Sigmoid colon (tissue), 6 donors: ENCODE measurements at regions not wholly inside any gene's neighbourhood (a gene's known extent, or its start where the extent isn't known, plus 50 kb on each side); places are given as distances from the start of the nearest gene placed in this dataset.
"Not testable (repeated sequence)": the region's sequence is repeated elsewhere in the genome, so short reads cannot be mapped to it uniquely, and the experiment has no call there.

Experiments
- DNase-seq: peaks from one replicate; pipeline ENCODE4 v3.0.0-alpha.2; 2019
- H3K27ac ChIP-seq, 4 donors: fragments of 200-600 bp; sonication (generic); one replicate each; pipeline ENCODE4 v1.5.1; 2016 to 2019; ENCODE audit warnings: mild to moderate bottlenecking in 1 of 4
- H3K27me3 ChIP-seq, 3 donors: fragments of 200-600 bp; sonication (generic); one replicate each; pipeline ENCODE4 v1.5.1; 2019; ENCODE audit warnings: mild to moderate bottlenecking in 1 of 3
- H3K36me3 ChIP-seq, 4 donors: fragments of 200-600 bp; sonication (generic); one replicate each; pipeline ENCODE4 v1.5.1; 2016 to 2019
- H3K4me1 ChIP-seq, 4 donors: fragments of 200-600 bp; sonication (generic); one replicate each; pipeline ENCODE4 v1.5.1; 2017 to 2019
- H3K4me3 ChIP-seq, 4 donors: fragments of 200-600 bp; sonication (generic); one replicate each; pipeline ENCODE4 v1.5.1; 2017 to 2019; ENCODE audit warnings: mild to moderate bottlenecking in 2 of 4, moderate library complexity in 1 of 4
- H3K9me3 ChIP-seq, 4 donors: fragments of 200-600 bp in 3 of 4; sonication (generic) in 3 of 4; one replicate each; pipeline versions ENCODE4 v1.5.1 to v1.6.1; 2013 to 2019
- EP300 ChIP-seq, 4 donors: sonication (generic); formaldehyde crosslinking; IDR thresholded peaks; one replicate each; pipeline ENCODE4 v1.6.1; 2017; ENCODE audit warnings: antibody characterized with exemption in 4 of 4
- POLR2A ChIP-seq, 2 donors: fragments of 450-650 bp; IDR thresholded peaks; one replicate each; pipeline ENCODE4 v1.6.1; 2016; ENCODE audit warnings: antibody characterized with exemption in 2 of 2, mild to moderate bottlenecking in 2 of 2, moderate library complexity in 2 of 2
- POLR2AphosphoS5 ChIP-seq, 4 donors: sonication (generic); formaldehyde crosslinking; IDR thresholded peaks; one replicate each; pipeline ENCODE4 v1.6.1; 2017; ENCODE audit warnings: antibody characterized with exemption in 4 of 4
- WGBS, 2 donors: extraction: QIAGEN DNeasy Blood & Tissue Kit; methylation state at CpG; one replicate each; pipeline ENCODE4 v1.1.7; 2013; 5-methylcytosine and 5-hydroxymethylcytosine counted together
- intact Hi-C: fragments of 100-400 bp; cut with DNase I; formaldehyde crosslinking; loops from one replicate; pipeline ENCODE4 v1.15.1; 2023
- TF ChIP-seq, protein P1 (sequence below), 4 experiments: fragments of 450-650 bp in 3 of 4; fragments of 200-600 bp in 1 of 4; IDR thresholded peaks; one replicate each; pipeline ENCODE4 v1.5.1; 2016 to 2019; ENCODE audit warnings: antibody characterized with exemption in 4 of 4, mild to moderate bottlenecking in 3 of 4, moderate library complexity in 2 of 4
- donor health status: healthy with polysubstance abuse.
- donor health status: healthy.

DNA sequence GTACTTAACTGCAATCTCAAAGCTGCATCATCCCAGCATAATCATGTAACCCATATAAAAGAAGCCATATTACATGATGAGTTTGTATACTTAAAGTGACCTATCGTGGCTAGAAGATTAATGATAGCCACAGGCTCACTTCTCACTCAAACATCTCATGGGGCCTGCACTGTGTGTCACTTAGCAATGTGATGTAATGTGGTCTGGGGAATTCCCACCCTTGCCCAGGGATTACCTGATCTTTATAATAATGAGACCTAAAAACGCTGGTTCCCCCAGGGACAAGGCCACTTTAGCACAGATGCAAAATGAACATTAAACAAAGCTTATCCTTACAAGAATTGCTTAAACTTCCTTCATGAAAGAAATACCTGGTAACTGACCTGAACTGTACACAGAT is 427.1 kb upstream of the CNTNAP5 start:
- Histone ChIP-seq H3K36me3 (no peaks in the 10 kb centered on the region), H3K4me1 (no peaks in the 10 kb centered on the region), H3K4me3 (no peak overlapping the region), H3K27me3 (no peaks in the 10 kb centered on the region), H3K27ac (no peak overlapping the region), H3K9me3 (no peaks in the 10 kb centered on the region)
- no peak for DNase-seq
- no peak for TF ChIP-seq POLR2A (IDR thresholded peaks at IDR 0.05)
- TF ChIP-seq EP300 (IDR thresholded peaks at IDR 0.05): no peak
- TF ChIP-seq, protein P1, sequence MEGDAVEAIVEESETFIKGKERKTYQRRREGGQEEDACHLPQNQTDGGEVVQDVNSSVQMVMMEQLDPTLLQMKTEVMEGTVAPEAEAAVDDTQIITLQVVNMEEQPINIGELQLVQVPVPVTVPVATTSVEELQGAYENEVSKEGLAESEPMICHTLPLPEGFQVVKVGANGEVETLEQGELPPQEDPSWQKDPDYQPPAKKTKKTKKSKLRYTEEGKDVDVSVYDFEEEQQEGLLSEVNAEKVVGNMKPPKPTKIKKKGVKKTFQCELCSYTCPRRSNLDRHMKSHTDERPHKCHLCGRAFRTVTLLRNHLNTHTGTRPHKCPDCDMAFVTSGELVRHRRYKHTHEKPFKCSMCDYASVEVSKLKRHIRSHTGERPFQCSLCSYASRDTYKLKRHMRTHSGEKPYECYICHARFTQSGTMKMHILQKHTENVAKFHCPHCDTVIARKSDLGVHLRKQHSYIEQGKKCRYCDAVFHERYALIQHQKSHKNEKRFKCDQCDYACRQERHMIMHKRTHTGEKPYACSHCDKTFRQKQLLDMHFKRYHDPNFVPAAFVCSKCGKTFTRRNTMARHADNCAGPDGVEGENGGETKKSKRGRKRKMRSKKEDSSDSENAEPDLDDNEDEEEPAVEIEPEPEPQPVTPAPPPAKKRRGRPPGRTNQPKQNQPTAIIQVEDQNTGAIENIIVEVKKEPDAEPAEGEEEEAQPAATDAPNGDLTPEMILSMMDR (IDR thresholded peaks at IDR 0.05): no peak
- no peak for TF ChIP-seq POLR2AphosphoS5 (IDR thresholded peaks at IDR 0.05)
- intact Hi-C loops: no loop called here
- WGBS, 2 donors: 63 to 74% methylated on average over 2 of the region's 2 CpGs

- WGBS, 2 donors: 40 to 61% methylated on average over 2 of the region's 2 CpGs
- TF ChIP-seq POLR2AphosphoS5 (IDR thresholded peaks at IDR 0.05): no peak
- no peak for TF ChIP-seq EP300 (IDR thresholded peaks at IDR 0.05)
- TF ChIP-seq, protein P1 (IDR thresholded peaks at IDR 0.05): no peak
- no peak for TF ChIP-seq POLR2A (IDR thresholded peaks at IDR 0.05)
- H3K27me3 ChIP-seq: no peaks in the 10 kb centered on the region
- no peaks in the 10 kb centered on the region for H3K9me3 ChIP-seq
- H3K4me3 ChIP-seq: no peak overlapping the region
- intact Hi-C loops: no loop called here
- H3K27ac ChIP-seq: no peak overlapping the region
- H3K36me3 ChIP-seq: no peaks in the 10 kb centered on the region
- H3K4me1 ChIP-seq: no peaks in the 10 kb centered on the region
- no peak for DNase-seq
Measured at GRCh38 chr2:123606631-123607030, 418.5 kb upstream of the CNTNAP5 start.

DNA sequence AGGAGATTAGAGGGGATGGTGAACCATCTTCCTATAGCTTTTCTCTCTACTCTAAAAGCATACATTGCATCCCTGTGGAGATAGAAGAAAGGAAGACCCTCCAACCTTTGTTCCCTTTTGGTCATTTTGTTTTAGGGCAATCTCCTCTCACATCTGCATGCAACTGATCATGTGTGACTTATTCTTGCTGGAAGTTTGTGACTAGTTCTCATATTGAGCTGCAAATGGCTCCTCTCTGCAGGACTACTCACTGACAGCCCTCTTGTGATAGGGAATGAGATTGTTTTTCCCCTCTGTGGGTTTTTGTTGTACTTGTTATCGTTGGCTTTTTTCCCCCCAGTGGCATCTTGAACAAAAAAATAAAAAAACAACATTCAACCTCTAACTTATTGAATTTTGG is 416.0 kb upstream of the CNTNAP5 start:
- intact Hi-C loops: no loop called here
- Histone ChIP-seq H3K9me3 (peaks cover 0 to 6% (median 3%) of the 10 kb centered on the region in 4 donors), H3K27ac (no peak overlapping the region), H3K4me1 (no peaks in the 10 kb centered on the region), H3K36me3 (no peaks in the 10 kb centered on the region), H3K4me3 (no peak overlapping the region), H3K27me3 (no peaks in the 10 kb centered on the region)
- no peak for TF ChIP-seq EP300 (IDR thresholded peaks at IDR 0.05)
- TF ChIP-seq POLR2AphosphoS5 (IDR thresholded peaks at IDR 0.05): no peak
- TF ChIP-seq, protein P1 (IDR thresholded peaks at IDR 0.05): no peak
- no peak for TF ChIP-seq POLR2A (IDR thresholded peaks at IDR 0.05)
- DNase-seq: no peak
- 40 to 52% methylated on average over 1 of the region's 1 CpG for WGBS, 2 donors

DNA sequence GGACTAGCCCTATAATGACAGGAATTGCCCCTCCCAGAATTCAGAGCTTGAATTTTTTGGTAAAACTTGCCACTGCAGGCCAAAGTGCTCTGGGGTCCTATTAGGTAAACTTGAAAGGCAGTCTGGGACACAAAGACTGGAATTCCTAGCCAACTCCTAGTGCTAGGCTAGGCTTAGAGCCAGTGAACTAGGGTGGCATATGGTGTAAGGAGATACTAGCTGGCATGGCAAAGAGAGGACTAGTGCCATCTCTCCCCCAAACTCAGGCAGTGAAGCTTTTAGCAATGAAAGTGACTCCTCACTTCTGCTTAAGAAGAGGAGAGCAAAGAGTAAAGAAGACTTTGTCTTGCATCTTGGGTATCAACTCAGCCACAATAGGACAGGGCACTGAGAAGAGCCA is 410.5 kb upstream of the CNTNAP5 start:
- TF ChIP-seq, protein P1 (IDR thresholded peaks at IDR 0.05): no peak
- TF ChIP-seq POLR2A (IDR thresholded peaks at IDR 0.05) (no peak), POLR2AphosphoS5 (IDR thresholded peaks at IDR 0.05) (no peak), EP300 (IDR thresholded peaks at IDR 0.05) (no peak)
- Histone ChIP-seq H3K36me3 (no peaks in the 10 kb centered on the region), H3K27me3 (no peaks in the 10 kb centered on the region), H3K9me3 (peaks cover 0 to 11% (median 8%) of the 10 kb centered on the region in 4 donors), H3K4me3 (no peak overlapping the region), H3K4me1 (no peaks in the 10 kb centered on the region), H3K27ac (no peak overlapping the region)
- DNase-seq: no peak
- intact Hi-C loops: no loop called here

DNA sequence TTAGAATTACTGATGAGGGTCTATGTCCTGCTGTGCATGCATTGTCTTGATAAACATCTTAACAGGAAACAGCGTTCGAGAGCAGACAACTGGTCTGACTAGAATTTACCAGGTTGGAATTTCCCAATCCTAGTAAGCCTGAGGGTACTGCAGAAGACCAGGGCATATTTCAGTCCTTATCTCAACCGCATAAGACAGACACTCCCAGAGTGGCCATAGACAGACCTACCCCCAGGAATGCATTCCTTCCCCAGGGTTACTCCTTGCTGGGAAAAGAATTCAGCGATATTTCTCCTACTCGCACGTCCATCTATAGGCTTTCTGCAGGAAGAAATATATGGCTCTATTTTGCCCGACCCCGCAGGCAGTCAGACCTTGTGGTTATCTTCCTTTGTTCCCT is 406.4 kb upstream of the CNTNAP5 start:
- H3K9me3 ChIP-seq, DNase-seq, H3K27me3 ChIP-seq, H3K36me3 ChIP-seq, H3K4me3 ChIP-seq, H3K27ac ChIP-seq, H3K4me1 ChIP-seq, intact Hi-C loops: not testable (repeated sequence)
- WGBS, 2 donors: 91 to 93% methylated on average over 8 of the region's 8 CpGs
